ENCODE measurements at regions not wholly inside any gene's neighbourhood (a gene's known extent, or its start where the extent isn't known, plus 50 kb on each side); places are given as distances from the start of the nearest gene placed in this dataset.
A peak's percentile ranks its signal among the peaks of the same experiment; 100 is the strongest.
"Not testable (repeated sequence)": the region's sequence is repeated elsewhere in the genome, so short reads cannot be mapped to it uniquely, and the experiment has no call there.

DNA sequence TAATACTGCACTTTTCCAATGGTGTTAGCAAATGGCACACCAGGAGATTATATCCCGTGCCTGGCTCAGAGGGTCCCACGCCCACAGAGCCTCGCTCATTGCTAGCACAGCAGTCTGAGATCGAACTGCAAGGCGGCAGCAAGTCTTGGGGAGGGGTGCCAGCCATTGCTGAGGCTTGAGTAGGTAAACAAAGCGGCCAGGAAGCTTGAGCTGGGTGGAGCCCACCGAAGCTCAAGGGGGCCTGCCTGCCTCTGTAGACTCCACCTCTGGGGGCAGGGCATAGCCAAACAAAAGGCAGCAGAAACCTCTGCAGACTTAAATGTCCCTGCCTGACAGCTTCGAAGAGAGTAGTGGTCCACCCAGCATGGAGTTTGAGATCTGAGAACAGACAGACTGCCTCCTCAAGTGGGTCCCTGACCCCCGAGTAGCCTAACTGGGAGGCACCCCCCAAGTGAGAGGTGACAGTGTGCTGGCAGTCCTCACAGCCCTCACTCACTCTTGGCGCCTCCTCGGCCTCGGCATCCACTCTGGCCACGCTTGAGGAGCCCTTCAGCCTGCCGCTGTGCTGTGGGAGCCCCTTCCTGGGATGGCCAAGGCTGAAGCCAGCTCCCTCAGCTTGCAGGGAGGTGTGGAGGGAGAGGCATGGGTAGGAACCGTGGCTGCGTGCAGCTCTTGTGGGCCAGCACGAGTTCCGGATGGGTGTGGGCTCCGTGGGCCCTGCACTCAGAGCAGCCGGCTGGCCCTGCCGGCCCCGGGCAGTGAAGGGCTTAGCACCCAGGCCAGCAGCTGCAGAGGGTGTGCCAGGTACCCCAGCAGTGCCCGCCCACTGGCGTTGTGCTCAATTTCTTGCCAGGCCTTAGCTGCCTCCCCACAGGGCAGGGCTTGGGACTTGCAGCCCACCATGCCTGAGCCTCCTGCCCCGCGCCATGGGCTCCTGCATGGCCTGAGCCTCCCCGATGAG is 188.0 kb downstream of the MMUT start:
- DNase-seq = not testable (repeated sequence)

DNA sequence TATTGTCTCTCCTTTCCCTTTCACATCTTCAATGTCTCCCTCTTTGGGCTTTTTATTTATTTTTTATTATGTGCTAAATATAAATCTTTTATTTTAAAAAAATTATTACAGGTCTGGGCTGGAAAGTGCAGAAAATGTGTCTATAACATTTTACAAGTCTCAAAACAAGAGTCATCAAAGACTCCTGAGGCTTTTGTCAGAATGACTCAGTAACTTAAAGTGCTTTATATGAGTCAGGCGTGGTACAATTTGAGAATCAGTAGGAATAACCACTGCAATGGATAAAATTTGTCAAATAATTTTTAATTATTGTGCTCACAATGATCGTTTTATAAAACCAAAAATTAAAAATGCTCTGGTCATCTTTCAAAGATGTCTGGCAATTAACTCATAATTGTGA is 193.9 kb downstream of the MMUT start:
- no peak for DNase-seq

DNA sequence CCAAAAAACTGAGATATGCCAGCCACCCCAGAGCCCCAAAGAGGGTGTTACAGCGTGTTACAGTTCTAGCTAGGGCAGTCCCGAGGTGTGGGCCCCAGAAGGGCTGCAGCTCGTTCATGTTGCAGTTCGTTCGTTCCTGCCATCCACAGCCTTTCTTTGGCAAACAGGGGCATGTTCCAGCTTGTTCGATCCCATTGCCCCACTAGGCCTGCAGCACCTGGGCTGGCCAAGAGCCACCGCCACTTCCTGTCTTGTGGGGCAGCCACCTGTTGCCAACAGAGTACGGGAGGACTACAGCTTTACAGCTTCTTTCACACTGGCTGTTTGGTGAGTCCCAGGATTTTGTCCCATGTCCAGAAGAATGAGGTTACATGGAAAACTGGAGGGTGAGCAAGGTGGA is 198.1 kb downstream of the MMUT start:
- no peak for DNase-seq

DNA sequence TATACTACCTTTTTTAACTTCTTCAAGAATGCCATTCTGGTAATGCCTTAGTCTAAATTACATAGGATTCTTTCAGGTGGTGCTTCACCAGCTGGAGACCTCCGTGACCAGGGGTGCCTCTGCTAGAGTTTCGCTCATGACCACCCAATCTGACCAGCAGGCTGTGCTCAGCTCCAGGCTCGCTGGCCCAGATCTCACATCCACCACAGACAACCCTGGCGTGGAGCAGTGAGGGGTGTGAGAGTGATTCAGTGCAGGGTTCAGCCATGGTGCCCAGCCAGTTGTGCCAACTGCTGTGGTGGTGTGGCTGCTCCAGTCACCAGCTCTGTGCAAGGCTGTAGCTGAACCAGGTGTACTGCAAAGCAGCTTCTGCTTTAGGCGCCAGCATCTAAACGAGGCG is 198.6 kb downstream of the MMUT start:
- no peak for DNase-seq

DNA sequence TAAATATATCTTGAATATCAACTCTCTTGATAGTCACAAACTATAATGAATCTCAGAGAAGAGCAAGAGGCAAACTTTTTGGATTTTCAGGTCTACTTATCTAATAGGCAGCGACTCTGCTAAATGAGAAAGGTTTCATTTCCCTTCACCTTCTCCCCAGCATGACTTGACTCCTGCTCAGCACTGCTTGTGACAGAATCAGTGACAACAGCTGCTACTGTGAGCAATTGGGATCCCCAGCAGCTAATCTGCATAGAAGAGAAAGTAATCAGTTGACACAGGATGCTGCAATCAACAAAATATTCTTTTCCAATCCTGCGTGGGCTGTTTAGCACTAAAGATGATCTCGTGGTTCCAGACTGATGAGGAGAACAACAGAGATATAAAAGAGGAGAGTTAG is 205.5 kb downstream of the MMUT start:
- DNase-seq = no peak

DNA sequence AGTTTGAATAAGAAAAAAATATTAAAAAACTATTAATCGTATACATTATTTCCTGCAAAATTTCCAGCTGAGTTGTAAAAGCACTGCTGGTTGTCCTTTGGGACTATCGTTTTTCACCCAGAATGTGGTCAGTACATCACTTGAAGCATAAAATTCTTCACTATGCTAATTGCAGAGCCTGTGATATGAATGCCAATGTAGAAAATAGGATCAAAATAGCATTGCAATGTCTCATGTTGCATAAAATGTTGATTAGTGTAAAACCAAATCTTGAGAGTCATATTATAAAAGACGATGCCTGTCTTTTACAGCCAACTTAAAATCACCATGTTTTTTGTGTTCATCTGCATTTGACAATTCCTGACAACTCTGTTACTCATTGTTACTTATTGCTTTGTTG is 207.7 kb downstream of the MMUT start:
- DNase-seq = no peak

DNA sequence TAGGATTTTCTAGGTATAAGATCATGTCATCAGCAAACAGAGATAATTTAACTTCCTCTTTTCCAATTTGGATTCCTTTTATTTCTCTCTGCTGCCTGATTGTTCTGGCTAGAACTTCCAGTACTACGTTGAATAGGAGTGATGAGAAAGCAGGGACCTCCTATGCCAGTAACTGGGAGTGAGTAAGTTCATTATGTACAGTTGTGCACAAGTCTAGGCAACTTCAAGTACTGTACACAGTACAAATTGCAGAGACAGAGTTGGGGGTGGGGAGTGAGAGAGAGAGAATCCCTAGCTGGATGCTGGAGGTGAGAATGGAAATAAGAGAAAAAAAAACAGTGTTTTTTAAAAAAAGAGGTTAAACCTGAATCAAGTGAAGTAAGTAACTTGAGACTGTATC is 210.2 kb downstream of the MMUT start:
- no peak for DNase-seq

DNA sequence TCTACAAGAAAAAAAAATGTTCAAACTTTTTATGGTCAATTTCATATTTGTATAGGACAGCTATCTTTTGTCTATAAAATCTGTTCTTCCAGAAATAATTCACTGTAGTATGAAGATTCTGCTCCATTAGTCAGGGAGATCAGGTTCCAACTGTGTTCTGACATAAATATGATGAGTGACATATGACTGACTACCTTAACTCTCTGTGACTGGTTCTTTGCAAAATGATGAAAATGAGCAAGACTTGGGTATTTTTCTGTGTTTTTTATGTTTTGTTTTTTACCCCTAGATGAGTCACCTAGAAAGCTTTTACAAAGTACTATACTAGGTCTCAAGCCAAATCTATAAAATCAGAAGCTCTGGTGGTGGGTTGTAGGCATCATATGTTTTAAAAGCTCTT is 229.6 kb downstream of the MMUT start:
- DNase-seq = no peak

DNA sequence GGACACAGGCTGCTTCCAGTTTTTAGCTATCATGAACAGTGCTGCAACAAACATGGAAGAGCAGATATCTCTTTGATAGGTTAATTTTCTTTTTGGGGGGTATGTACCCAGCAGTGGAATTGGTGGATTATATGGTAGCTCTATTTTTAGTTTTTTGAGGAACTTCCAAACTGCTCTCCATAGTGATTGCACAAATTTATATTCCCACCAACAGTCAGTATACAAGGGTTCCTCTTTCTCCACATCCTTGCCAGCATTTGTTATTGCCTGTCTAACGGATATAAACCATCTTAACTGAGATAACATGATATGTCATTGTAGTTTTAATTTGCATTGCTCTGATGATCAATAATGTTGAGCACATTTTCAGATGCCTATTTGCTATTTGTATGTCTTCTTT is 237.6 kb downstream of the MMUT start:
- no peak for DNase-seq

DNA sequence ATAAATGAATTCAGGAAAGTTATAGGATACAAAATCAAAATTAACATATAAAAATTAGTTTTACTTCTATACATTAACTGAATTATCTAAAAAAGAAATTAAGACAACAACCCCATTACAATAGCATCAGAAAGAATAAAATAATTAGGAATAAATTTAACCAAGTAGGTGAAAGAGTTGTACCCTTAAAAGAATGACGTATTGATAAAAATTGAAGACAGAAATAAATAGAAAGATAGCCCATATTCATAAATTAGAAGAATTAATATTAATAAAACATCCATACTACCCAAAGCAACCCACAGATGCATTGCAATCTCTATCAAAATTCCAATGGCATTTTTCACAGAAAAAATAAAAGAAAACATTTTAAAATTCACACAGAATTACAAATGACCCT is 242.8 kb downstream of the MMUT start:
- no peak for DNase-seq

DNA sequence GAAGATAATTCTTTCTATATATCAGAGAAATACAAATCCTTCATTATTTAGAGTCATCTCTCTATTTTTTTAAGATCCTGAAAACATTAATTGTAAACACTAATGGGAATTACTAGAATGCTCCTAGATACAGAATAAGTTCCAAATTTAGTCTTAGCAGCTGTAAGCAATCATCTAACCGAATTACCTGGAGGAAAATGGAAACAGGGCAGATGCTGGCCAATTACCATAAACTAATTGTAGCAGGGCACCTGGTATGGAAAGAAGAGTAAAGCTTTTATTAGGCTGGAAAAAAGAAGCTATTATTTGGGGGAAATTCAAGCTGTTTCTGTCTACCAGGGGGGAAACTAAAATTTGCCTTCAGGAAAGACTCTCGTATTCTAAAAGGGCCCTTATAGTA is 257.5 kb downstream of the MMUT start:
- no peak for DNase-seq

DNA sequence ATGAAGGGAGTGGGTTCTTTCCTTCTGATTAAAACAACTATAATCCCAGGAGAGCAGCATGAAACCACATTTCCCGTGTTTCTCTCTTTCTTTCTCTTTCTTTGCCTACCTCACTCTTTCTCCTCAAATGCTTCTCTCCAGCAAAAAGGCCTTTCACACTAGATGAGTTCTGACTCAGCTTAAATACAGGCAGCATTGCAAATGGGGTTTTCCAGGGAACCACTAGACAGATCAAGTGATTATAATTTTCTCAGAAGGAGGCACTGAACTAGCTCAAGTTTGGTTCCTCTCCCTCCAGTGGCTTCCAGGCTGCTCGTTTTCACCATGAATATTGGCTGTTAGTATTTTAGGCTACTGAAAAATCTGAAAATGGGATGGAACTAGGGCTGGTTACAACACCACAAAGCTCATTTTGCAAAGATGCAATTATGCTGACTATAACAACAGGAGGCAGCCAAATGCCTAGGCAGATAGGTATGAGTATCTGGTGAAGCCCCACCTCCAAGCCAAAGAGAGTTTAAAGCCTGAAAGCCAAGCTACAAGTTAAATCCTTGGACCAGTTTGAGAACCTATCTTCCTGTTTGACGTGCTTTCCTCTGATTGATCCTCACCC is 260.0 kb downstream of the MMUT start:
- no peak for DNase-seq

DNA sequence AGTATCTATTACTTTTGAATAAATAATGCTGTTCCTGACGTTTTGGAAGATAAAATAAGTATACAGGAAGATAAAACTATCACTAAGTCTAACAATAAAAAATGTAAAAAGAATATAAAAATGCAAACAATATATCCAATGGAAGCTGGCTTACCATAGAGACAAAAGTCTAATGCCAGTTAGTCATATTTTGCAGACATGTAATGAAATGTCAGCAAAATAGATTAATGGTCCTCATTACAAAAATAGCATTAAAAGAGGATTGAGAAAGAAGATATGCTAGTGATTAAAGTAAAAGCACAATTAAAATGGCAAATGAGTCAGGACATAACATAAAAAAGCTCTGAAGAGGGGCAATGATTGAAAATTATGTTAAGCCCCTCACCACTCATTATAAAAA is 265.0 kb downstream of the MMUT start:
- DNase-seq = no peak

DNA sequence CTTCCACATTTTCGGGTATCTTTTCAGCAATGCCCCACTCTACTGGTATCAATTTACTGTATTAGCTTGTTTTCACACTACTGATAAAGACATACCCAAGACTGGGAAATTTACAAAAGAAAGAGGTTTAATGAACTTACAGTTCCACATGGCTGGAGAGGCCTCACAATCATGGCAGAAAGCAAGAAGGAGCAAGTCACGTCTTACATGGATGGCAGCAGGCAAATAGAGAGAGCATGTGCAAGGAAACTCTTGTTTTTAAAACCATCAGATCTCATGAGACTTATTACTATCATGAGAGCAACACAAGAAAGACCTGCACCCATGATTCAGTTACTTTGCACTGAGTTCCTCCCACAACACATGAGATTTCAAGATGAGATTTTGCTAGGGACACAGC is 300.7 kb downstream of the MMUT start:
- not testable (repeated sequence) for DNase-seq

DNA sequence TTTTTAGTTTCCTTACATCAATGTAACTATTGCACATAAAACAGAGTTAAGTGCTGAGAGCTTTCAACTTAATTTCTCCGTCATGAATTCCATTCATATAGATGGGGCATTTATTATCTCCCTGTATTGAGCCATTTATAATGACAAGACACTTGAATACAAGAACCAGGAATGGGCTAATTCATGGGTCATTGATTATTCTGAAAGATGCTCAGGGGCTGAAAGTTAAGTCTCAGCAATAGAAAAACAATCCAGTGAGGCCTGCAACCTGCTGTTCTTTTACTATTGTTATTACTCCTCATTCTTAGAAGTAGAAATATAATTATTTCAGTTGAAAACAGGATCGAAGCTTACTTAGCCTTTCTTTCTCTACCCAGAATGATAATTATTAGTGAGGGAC is 307.7 kb downstream of the MMUT start:
- DNase-seq = peak; percentile 16

DNA sequence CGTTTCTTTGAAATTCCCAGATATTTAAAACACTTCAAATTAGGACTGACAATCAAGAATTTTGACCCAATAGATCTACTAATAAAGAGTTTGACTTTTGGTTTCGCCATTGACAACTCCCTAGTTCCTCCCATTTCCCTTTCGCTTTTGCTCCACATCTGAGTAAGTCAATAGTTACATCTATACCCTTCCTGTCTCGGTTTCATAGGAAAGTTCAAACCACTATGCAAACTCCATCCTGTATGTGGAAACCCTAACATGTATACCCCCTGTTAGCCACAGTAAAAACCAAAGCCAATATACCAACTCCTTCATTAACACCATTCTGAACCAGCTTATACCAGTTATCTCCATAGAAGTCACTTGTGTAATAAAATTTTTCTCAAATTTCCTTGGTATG is 311.1 kb downstream of the MMUT start:
- DNase-seq = no peak

DNA sequence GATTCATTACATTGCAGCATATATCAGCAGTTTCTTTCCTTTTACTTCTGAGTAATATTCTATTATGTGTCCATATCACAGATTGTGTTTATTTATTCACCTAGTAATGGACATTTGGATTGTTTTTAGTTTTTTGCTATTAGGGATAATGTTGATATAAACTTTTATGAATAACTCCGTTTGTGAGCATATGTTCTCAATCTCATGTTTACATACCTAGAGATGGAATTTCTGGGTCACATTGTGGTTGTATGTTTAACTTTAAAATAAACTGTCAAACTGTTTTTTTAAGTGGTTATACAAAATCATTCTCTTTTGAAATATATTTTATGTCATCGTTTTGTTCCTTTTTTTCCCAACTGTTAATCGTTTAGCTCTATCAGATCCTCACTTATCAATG is 311.6 kb downstream of the MMUT start:
- no peak for DNase-seq

DNA sequence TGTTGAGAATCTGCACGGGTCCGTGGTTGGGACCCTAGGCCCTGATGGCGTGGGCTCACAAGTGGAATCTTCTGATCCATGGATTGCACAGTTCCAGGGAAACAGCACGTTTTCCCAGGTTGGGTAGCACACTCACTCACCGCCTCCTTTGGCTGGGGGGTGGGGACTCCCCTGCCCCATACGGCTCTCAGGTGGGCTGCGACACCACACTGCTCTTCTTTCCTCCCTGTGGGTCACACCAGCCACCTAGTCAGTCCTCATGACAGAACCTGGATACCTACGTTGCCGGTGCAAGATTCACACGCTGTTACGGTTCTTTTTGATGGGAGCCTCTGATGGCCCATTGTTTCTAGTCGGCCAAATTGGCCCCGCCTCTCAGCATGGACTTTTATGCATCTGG is 312.0 kb downstream of the MMUT start:
- DNase-seq = no peak

DNA sequence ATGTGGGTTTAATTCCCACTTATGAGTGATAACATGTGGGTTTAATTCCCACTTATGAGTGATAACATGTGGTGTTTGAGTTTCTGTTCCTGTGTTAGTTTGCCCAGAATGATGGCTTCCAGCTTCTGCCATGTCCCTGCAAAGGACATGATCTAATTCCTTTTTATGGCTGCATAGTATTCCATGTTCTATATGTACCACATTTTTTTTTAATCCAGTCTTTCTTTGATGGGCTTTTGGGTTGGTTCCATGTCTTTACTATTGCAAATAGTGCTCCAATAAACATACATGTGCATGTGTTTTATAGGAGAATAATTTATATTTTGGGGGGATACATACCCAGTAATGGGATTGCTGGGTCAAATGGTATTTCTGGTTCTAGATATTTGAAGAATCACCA is 317.8 kb downstream of the MMUT start:
- DNase-seq = no peak

DNA sequence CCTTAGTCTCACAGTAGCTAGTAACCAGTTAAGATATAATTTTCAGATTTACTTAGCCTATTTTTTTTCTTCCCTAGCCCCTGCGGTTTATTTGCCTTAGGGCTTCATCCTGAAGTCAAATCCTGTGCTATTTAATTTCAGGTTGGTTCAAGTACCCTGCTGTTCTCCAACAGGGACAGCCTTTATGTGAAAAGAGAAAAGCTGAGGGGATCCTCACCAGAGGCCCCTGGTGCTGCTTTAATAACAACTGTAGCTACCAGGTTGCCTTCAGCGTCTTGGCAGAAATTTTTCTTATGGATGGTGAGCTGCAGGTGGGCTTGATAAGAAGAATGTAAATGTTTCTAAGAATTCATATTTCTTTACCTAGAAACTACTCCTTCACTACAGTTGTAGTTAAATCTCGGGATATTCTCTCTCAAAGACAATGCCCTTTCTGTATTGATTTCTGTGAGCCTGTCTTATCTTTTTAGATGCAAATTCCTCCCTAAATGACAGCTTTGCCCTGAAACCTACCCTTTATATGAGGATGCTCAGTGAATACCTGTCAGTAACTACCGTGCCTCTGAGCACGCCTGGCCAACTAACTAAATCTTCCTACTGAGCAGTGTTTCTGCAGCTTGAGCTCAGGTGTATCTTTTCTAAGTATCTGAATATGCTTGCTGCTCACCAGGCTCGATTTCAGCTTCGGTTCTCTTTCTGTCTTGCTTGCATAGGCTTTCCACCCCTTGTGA is 320.5 kb downstream of the MMUT start:
- DNase-seq = no peak

DNA sequence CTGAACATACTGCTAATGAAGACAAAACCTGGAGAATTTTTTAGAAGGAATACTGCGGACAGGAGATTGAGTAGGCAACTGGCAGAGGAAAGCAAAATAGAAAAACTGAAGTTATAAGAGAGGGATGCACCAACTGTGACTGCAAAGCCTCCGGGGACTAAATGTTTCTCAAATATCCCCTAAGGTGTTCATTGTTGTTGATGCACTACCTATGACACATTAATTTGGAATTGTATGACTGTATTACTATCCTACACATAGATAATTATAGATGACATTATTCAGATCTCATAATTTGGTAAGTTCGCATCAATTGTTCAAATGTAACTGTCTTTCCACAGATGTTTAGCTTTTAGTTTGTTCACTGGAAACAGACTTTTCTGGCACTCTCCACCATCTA is 341.1 kb downstream of the MMUT start:
- DNase-seq = no peak

DNA sequence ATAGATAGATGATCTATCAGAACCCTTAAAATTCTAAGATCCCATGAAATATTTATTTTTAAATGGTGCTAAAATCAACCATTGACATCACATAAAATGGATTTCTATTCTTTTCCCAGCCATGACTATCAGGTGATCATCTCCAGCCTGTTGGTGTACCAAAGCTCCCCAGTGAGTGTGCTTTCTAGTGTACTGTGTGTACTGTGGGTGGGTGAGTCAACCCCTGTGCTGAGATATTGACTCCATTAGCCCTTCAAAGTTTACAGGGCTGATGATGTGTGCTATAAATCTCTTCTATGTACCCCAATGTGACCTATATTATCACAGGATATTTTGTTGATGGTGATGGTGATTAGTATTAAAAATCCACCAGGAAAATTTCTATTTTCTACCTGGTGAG is 344.6 kb downstream of the MMUT start:
- DNase-seq = no peak

DNA sequence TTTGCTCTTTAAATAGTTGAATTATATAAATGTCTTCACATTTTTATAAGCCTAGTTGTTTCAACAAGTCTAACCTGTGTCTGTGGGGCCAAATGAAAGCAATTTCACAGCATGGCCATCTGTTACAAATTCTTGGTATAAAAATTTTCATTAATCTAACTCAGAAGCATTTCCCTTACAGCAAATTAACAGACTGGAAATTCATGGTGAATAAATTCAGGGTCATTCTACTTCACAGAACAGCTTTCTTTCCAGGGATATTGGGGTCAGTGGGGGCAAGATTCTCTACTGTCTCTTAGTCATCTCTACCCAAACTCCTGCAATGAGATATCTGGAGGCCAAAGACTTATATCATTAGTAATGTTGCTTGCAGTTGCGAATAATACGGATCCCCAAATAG is 352.1 kb downstream of the MMUT start:
- peak; percentile 6 for DNase-seq

DNA sequence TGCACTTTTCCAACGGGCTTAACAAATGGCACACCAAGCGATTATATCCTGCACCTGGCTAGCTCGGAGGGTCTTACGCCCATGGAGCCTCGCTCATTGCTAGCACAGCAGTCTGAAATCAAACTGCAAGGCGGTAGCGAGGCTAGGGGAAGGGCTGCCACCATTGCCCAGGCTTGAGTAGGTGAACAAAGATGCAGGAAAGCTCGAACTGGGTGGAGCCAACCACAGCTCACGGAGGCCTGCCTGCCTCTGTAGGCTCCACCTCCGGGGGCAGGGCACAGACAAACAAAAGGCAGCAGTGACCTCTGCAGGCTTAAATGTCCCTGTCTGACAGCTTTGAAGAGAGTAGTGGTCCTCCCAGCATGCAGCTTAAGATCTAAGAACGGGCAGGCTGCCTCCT is 365.4 kb downstream of the MMUT start:
- not testable (repeated sequence) for DNase-seq

All from retina (tissue), 1 donor.